ENCODE measurements at regions not wholly inside any gene's neighbourhood (a gene's known extent, or its start where the extent isn't known, plus 50 kb on each side); places are given as distances from the start of the nearest gene placed in this dataset.

GRCh38 chrX:111005166-111005565 is 90.8 kb upstream of the PAK3 start:
- no peaks in the 10 kb centered on the region for H3K36me3 ChIP-seq (ENCODE audit: control insufficient read depth in 2 of 2, extremely low read depth in 1 of 2, insufficient read depth in 2 of 2, low read length in 2 of 2)
- no peak overlapping the region for H2AFZ ChIP-seq (ENCODE audit: control insufficient read depth, low read length)
- DNase-seq (ENCODE audit: low read depth, low spot score) (no peak), FAIRE-seq (no peak)
- no peak for TF ChIP-seq CTCF (optimal IDR thresholded peaks at IDR 0.05 in 1 of 3, IDR thresholded peaks at IDR 0.05 in 1 of 3, conservative IDR thresholded peaks at IDR 0.05 in 1 of 3; ENCODE audit: extremely low read depth in 1 of 3, insufficient read depth in 2 of 3, low read length in 3 of 3)
- no peak for TF ChIP-seq EZH2 (IDR thresholded peaks at IDR 0.05; ENCODE audit: low read length)
- no peaks in the 10 kb centered on the region for H3K79me2 ChIP-seq (ENCODE audit: control insufficient read depth, insufficient read depth, low read length)
- dilution Hi-C loops (cut with MboI; ENCODE audit: extremely low pct_ligation_motif_present, low sequenced_read_pairs): no loop called here
- no peaks in the 10 kb centered on the region for H3K9me3 ChIP-seq (ENCODE audit: control insufficient read depth, low read depth, low read length)
- no peaks in the 10 kb centered on the region for H3K4me1 ChIP-seq (ENCODE audit: control insufficient read depth, extremely low read depth, insufficient read depth, low read length)
- H3K9ac ChIP-seq (ENCODE audit: control insufficient read depth, extremely low read depth, insufficient read depth, low read length): no peak overlapping the region
- H4K20me1 ChIP-seq (ENCODE audit: control insufficient read depth, extremely low read depth, insufficient read depth, low read length): no peaks in the 10 kb centered on the region
- no peak overlapping the region for H3K4me3 ChIP-seq (ENCODE audit: control insufficient read depth in 2 of 3, extremely low read depth in 1 of 3, insufficient read depth in 2 of 3, low read depth in 1 of 3, low read length in 3 of 3)
- H3K4me2 ChIP-seq (ENCODE audit: control insufficient read depth, extremely low read depth, insufficient read depth, low read depth, low read length): no peak overlapping the region
- no peaks in the 10 kb centered on the region for H3K9me1 ChIP-seq (ENCODE audit: control insufficient read depth, extremely low read depth, insufficient read depth, low read length)
- H3K27me3 ChIP-seq (ENCODE audit: control insufficient read depth, extremely low read depth, insufficient read depth, low read length): peaks cover 4% of the 10 kb centered on the region
- no peak overlapping the region for H3K27ac ChIP-seq (ENCODE audit: control insufficient read depth, insufficient read depth, low read length)

GRCh38 chrX:111003118-111003517 is 92.9 kb upstream of the PAK3 start:
- DNase-seq (ENCODE audit: low read depth, low spot score) (no peak), FAIRE-seq (no peak)
- no peak overlapping the region for H3K27ac ChIP-seq (ENCODE audit: control insufficient read depth, insufficient read depth, low read length)
- no peaks in the 10 kb centered on the region for H4K20me1 ChIP-seq (ENCODE audit: control insufficient read depth, extremely low read depth, insufficient read depth, low read length)
- no peaks in the 10 kb centered on the region for H3K4me1 ChIP-seq (ENCODE audit: control insufficient read depth, extremely low read depth, insufficient read depth, low read length)
- H3K9me1 ChIP-seq (ENCODE audit: control insufficient read depth, extremely low read depth, insufficient read depth, low read length): no peaks in the 10 kb centered on the region
- no peak overlapping the region for H2AFZ ChIP-seq (ENCODE audit: control insufficient read depth, low read length)
- peaks cover 4% of the 10 kb centered on the region for H3K27me3 ChIP-seq (ENCODE audit: control insufficient read depth, extremely low read depth, insufficient read depth, low read length)
- dilution Hi-C loops (cut with MboI; ENCODE audit: extremely low pct_ligation_motif_present, low sequenced_read_pairs): no loop called here
- H3K9ac ChIP-seq (ENCODE audit: control insufficient read depth, extremely low read depth, insufficient read depth, low read length): no peak overlapping the region
- TF ChIP-seq CTCF (optimal IDR thresholded peaks at IDR 0.05 in 1 of 3, IDR thresholded peaks at IDR 0.05 in 1 of 3, conservative IDR thresholded peaks at IDR 0.05 in 1 of 3; ENCODE audit: extremely low read depth in 1 of 3, insufficient read depth in 2 of 3, low read length in 3 of 3) (no peak), EZH2 (IDR thresholded peaks at IDR 0.05; ENCODE audit: low read length) (no peak)
- no peak overlapping the region for H3K4me3 ChIP-seq (ENCODE audit: control insufficient read depth in 2 of 3, extremely low read depth in 1 of 3, insufficient read depth in 2 of 3, low read depth in 1 of 3, low read length in 3 of 3)
- no peaks in the 10 kb centered on the region for H3K79me2 ChIP-seq (ENCODE audit: control insufficient read depth, insufficient read depth, low read length)
- no peaks in the 10 kb centered on the region for H3K36me3 ChIP-seq (ENCODE audit: control insufficient read depth in 2 of 2, extremely low read depth in 1 of 2, insufficient read depth in 2 of 2, low read length in 2 of 2)
- H3K4me2 ChIP-seq (ENCODE audit: control insufficient read depth, extremely low read depth, insufficient read depth, low read depth, low read length): no peak overlapping the region
- H3K9me3 ChIP-seq (ENCODE audit: control insufficient read depth, low read depth, low read length): no peaks in the 10 kb centered on the region

All from keratinocyte (primary cell).